ENCODE measurements at regions not wholly inside any gene's neighbourhood (a gene's known extent, or its start where the extent isn't known, plus 50 kb on each side); places are given as distances from the start of the nearest gene placed in this dataset.

GRCh38 chr13:61756031-61756430 is 340.4 kb upstream of the PCDH20 start:
- no peak for DNase-seq

- no peak for DNase-seq
Measured at GRCh38 chr13:61751039-61751438, 335.4 kb upstream of the PCDH20 start.

DNA sequence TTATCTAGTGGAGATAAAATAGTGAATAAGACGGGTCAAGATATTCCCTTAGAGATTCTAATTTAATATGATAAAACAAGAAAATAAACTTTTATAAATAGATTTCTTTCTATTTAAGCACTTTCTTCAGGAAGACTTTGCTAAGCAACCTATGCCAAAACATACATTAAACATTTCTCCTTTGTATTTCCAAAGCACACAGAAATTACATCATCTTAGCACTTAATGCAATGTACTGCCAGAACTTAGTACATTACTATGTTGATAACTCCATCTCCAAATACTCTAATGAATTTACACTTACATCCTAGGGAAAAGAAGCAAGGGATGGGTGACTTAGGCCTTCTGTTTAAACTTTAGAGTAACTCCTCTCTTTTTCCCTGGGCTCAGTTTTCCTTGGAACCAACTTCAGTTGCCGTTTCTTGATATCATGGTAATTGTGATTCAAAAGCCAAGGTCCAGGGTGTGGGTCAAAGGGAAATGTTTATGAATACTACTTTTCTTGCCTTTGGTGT is 322.6 kb upstream of the PCDH20 start:
- no peak for DNase-seq

- DNase-seq: no peak
Measured at GRCh38 chr13:61734683-61735082, 319.0 kb upstream of the PCDH20 start.

GRCh38 chr13:61728471-61728870 is 312.8 kb upstream of the PCDH20 start:
- DNase-seq: no peak

DNA sequence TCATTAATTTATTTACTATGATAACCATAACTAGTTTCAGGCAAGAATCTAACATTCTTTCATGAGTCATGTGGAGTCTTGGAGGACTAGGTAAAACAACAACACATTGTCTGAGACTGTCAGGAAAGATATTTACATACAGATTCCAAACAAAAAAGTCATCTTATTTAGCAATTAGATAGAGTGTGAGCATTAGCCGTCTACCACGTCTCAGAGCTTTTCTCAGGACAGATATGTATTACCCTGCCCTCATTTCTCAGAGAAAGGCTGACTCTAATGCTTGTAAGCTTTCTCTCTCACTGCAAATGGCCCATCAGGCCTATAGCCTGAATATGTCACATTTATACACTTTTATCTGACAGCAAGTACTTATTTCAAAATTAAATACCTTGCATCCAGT is 312.1 kb upstream of the PCDH20 start:
- no peak for DNase-seq

DNA sequence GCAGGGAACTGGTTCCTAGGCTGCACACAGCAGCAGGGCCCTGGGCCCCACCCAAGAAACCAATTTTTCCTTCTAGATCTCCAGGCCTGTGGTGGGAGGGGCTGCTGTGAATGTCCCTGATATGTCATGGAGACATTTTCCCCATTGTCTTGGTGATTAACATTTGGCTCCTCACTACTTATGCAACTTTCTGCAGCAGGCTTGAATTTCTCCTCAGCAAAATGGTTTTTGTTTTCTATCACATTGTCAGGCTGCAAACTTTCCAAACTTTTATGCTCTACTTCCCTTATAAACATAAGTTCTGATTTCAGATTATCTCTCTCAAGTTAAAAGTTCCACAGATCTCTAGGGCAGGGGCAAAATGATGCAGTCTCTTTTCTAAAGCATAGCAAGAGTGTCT is 310.2 kb upstream of the PCDH20 start:
- no peak for DNase-seq

DNA sequence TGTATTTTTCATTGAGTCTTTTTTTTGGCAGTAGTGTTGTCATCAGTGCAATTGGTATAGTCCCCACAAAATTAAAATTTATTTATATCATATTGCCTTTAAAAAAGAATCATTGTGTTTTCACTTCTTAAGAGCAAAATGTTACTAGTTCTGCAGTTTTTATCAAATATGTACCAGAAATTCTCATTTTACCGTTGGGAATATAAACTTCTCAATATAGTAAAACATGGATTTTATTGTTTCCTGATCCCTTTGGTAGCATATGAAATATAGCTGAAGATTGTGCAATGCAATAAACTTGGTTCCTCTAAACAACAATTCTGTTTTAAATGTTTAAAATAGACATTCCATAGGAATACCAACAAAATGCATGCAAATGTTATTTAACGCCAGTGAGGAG is 306.5 kb upstream of the PCDH20 start:
- no peak for DNase-seq

DNA sequence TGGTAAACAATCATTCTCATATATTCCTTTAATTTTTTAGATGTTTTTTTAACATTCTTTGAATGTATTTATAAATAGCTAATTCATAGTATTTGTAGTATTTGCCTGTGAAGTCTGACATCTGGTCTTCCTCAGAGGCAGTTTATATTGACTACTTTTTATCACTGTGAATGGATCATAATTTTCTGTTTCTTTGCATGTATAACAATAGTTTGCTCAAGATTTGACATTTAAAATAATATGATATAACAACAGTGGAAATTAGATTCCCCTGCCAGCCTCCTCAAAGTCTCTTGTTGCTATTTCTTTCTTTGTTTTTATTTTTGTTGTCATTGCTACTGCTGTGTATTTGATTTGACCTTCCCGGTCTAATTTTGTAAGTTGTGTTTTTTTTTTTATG is 297.0 kb upstream of the PCDH20 start:
- no peak for DNase-seq

GRCh38 chr13:61709258-61709657 is 293.6 kb upstream of the PCDH20 start:
- no peak for DNase-seq

- no peak for DNase-seq
Measured at GRCh38 chr13:61706899-61707298, 291.2 kb upstream of the PCDH20 start.

DNA sequence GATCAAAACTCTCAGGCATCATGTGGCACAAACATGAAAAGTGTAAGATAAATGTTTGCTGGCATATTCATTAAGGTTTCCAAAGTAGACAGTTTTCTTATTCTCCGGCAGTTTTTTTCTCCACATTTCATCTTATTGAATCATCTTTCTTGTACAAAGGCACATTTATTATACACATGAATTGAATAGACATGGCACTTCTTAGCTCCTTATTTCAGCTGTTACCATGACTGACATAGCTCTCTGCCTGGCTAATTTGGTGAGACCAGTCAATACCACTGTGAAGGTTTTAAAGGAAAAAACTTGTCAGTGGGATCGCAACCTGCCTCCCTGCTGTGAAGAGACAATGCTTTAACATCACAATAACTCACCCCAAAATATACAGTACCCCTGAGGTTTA is 285.0 kb upstream of the PCDH20 start:
- DNase-seq: no peak

DNA sequence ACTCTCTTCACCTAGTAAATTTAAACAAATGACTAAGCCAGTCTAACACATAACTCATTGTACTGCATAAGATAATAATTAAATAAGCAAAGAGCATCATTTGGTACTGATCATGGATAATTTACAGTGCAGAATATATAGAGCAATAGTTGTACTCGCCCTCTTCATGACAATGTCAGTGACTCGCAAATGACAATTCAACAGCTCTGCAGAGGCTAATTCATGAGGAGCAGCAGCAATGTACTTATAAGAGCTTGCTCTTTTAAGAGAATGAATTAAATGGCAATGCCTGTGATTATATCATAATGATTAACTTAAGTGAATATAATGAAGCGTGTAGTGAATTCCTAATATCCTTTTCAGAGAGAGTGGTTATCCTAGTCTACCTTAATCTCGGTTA is 284.5 kb upstream of the PCDH20 start:
- DNase-seq: no peak

DNA sequence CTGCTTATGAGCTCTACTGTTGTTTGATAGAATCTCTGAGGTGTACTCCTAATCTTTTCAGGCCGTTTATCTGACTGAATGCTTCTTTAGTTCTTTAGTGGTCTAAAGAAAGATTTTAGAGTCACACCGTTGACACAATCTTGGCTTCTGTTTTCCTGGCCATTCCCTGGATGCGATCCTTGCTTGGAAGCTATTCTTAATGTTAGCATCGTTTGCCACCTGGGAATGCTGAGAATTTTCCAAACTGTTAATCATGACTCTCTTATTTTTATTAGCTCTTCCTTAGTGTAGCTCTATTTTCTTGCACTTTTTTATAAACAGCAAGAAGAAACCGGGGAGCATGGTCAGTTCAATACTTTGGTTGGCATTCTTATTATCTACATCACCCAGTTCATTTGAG is 281.0 kb upstream of the PCDH20 start:
- no peak for DNase-seq

- no peak for DNase-seq
Measured at GRCh38 chr13:61695147-61695546, 279.5 kb upstream of the PCDH20 start.

DNA sequence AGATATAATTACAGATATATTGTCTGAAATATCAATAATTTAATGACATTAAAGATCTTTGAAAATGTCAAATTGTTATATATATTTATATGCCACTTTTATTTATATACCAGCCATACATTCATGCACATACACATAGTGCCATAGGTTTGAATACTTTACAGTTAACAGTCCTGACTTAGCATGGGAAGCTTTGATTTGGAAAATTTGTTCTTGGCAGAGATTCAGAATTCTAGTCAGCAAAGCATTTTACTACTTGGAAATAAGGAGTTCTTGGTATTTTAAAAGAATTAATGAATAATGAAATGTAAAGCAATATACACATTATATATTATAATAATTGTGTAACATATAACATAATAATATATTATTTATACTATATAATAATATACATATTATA is 277.0 kb upstream of the PCDH20 start:
- DNase-seq: no peak

DNA sequence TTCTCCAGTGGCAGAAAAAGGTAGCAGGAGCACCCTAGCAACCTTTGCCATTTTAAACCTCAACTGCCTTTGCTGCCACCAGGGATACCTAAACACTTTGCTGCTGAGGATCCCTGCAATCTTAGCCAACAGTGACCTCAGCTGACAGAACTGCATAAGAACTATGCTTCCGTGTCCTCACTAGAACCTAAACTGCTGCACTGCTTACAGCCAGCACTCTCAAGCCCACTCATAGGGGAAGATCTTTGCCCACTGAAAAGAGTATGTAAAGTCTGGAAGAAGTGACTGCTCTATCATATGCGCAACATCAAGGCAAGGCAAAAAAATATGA is 270.0 kb upstream of the PCDH20 start:
- DNase-seq: no peak

DNA sequence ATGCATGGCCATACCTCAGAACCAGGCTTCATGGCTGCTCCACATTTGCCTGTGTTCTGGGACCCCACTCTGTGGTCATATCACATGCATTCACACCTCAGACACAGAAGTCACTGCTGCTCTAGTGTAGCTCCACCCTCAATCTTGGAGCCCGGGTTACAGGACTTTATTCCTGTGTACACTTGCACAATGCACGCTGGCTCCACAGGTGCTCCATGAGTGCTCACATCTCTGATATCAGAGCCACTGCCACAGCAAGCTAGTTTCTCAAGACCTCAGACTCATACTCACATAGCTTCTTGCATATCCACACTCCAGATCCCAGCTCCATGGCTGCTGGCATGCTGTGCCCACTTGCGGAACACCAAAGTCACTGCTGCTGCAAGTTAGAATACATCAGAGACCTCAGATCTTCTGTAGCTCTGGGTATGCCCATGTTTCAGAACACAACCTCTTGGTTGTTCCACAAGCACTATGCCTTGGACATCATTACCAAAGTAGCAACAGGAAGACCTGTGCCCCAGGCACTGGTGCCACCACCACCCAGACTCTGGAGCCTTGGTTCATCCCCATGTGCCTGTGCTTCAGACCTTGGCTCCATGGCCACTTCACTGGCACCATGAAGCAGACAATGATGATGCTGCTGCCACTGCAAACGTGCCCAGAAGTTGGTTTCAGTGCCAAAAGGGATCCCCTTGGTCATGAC is 269.5 kb upstream of the PCDH20 start:
- DNase-seq: no peak

- DNase-seq: no peak
Measured at GRCh38 chr13:61672756-61673155, 257.1 kb upstream of the PCDH20 start.

- DNase-seq: no peak
Measured at GRCh38 chr13:61670384-61671161, 254.9 kb upstream of the PCDH20 start.

- DNase-seq: no peak
Measured at GRCh38 chr13:61664801-61665705, 249.4 kb upstream of the PCDH20 start.

DNA sequence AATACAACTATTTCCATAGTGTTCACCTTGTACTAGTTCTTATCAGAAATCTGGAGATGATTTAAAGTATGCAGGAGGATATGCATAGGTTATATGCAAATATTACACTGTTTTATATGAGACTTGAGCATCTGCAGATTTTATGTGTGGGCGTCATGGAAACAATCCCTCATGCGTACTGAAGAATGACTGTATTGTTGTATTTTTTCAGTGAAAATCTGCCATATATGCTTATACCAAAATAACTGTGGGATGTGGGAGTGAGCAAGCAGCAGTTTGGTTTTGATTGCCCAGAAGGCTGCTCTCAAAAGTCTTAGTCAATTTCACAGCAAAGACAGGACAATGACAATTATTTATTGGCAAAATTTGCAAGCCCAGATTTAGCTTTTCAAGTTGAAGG is 238.8 kb upstream of the PCDH20 start:
- DNase-seq: no peak

DNA sequence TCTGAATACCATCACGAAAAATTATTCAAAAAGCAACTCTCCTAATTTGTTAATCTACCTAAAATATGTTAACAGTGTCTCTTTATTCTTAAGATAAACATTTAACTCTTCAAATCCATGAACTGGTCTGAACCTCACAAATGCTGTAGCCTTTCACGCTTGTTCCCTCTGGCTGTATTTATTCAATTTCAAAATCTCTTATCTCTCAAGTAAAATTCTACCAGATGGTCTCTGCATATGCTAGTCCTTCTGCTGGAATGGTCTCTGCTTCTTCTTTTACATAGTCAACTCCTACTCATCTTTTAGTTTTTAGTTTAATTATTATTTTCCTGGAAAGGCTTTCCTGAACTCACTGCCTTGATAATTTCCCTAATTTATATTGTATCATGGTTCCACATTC is 232.9 kb upstream of the PCDH20 start:
- no peak for DNase-seq

DNA sequence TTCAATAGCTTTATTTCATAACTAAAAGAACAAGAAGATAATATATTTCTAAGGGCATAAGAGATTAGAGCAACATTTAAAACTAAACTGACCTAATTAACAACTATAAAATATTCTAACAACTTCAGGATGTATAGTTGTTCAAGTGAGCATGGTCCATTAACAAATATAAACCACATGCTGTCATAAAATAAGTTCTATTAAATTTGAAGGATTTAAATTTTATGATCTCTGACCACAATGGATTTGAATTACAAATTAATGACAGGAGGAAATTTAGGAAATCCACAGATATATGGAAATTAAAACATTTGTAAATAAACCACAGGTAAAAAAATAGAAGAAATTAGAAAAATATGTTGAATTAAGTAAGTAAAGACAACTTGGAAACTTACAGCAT is 196.5 kb upstream of the PCDH20 start:
- DNase-seq: no peak

Measured in activated gamma-delta T cell (primary cell).